ENCODE measurements at regions not wholly inside any gene's neighbourhood (a gene's known extent, or its start where the extent isn't known, plus 50 kb on each side); places are given as distances from the start of the nearest gene placed in this dataset.
"Not testable (repeated sequence)": the region's sequence is repeated elsewhere in the genome, so short reads cannot be mapped to it uniquely, and the experiment has no call there.

DNA sequence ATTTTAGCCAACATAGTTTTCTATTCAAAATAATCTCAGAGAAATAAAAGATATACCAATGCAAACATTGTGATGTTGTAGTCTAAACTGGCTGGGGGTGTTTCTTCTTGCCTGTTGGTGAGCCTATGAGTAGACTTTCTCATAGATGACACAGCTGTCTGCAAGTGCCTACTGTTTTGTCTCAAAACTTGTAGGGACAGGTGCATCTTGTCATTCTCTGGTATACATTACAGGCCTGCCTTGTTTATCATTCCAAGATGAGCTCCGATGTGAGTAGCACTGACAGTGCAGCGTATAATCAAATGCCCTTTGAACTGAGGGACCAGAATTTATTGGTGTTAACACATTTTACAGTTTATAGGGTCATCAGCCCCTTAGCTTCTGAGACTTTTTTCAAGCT is 353.8 kb downstream of the PRDM5 start:
- Histone ChIP-seq H3K9me3 (ENCODE audit: control insufficient read depth, insufficient read depth, low read length) (peaks cover 6% of the 10 kb centered on the region), H3K4me1 (ENCODE audit: control insufficient read depth, insufficient read depth, low read length) (no peaks in the 10 kb centered on the region), H3K27me3 (ENCODE audit: control insufficient read depth, insufficient read depth, low read length) (no peaks in the 10 kb centered on the region)

DNA sequence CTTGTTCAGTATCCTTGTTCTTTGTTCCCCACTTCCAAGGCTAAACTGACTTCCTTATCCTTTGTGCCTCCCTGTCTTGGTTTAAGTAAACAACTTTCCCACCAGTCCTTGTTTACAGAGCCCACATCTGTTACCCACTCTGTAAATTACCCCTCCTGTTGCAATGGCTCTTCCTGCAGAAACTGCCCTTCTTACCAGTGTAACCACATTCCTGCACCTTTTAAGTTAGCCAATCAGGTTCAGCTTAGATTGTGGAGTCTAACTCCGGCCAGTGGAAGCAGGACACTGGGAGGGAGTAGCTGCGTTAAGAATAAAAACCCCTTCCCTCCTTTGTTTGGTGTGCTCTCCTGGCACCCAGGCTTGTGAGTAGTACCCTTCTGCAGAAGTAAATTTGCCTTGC is 360.9 kb downstream of the PRDM5 start:
- H3K4me3 ChIP-seq (ENCODE audit: low read depth, low read length): no peak overlapping the region
- H3K9ac ChIP-seq (ENCODE audit: low read depth, low read length): no peak overlapping the region
- H3K27me3 ChIP-seq (ENCODE audit: control insufficient read depth, insufficient read depth, low read length): no peaks in the 10 kb centered on the region
- H3K4me1 ChIP-seq (ENCODE audit: control insufficient read depth, insufficient read depth, low read length): no peaks in the 10 kb centered on the region
- peaks cover 17% of the 10 kb centered on the region; the same call in 1 of the 2 replicates for H3K9me3 ChIP-seq (ENCODE audit: control insufficient read depth, insufficient read depth, low read length)
- no peaks in the 10 kb centered on the region for H3K36me3 ChIP-seq (ENCODE audit: control insufficient read depth, insufficient read depth, low read length)
- no peak overlapping the region for H3K27ac ChIP-seq (ENCODE audit: low read depth, low read length)

More for the DNA sequence above, 353.8 kb downstream of the PRDM5 start:
- no peak overlapping the region for H3K27ac ChIP-seq (ENCODE audit: low read depth, low read length)
- H3K4me3 ChIP-seq (ENCODE audit: low read depth, low read length): no peak overlapping the region
- H3K36me3 ChIP-seq (ENCODE audit: control insufficient read depth, insufficient read depth, low read length): no peaks in the 10 kb centered on the region
- H3K9ac ChIP-seq (ENCODE audit: low read depth, low read length): no peak overlapping the region

DNA sequence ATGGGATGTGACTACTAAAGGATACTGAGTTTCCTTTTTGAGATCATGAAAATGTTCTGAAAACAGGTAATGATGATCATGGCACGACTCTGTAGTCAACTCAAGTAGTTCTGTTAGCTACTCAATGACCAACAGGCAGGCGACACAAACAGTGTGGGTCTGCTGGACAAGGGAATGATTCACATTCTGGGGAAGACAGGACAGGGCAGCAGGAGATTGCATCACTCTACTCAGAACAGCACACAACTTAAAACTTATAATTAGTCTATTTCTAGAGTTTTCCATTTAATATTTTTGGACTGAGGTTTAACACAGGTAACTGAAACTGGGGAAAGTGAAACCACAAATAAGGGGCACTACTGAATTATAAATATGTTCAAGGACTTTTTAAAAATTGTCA is 365.2 kb downstream of the PRDM5 start:
- Histone ChIP-seq H3K9me3 (ENCODE audit: control insufficient read depth, insufficient read depth, low read length) (peaks cover 14% of the 10 kb centered on the region; the same call in 1 of the 2 replicates), H3K27me3 (ENCODE audit: control insufficient read depth, insufficient read depth, low read length) (no peaks in the 10 kb centered on the region), H3K27ac (ENCODE audit: low read depth, low read length) (no peak overlapping the region), H3K4me3 (ENCODE audit: low read depth, low read length) (no peak overlapping the region), H3K4me1 (ENCODE audit: control insufficient read depth, insufficient read depth, low read length) (0 out of 2 replicates have a peak, but pooled peaks cover 3% of the 10 kb centered on the region), H3K36me3 (ENCODE audit: control insufficient read depth, insufficient read depth, low read length) (no peaks in the 10 kb centered on the region), H3K9ac (ENCODE audit: low read depth, low read length) (no peak overlapping the region)

DNA sequence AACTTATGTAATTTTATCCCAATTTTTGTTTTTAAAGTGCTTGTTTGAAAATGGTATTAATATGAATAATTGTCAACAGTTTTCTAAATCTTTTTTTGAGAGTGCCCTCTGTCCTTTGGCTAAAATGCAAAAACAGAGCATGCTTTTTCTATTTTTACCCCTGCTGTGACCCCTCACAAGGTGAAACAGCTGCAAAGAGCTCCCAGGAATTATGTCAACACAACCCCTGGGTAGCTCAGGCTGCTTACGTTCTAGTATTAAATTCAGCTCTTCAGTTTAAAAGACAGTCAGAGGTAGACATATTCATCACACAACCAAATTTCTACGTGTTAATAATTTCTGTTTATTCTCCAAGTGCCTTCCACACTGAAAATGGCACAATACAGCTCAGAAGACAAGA is 367.5 kb downstream of the PRDM5 start:
- Histone ChIP-seq H3K27ac (ENCODE audit: low read depth, low read length) (no peak overlapping the region), H3K27me3 (ENCODE audit: control insufficient read depth, insufficient read depth, low read length) (no peaks in the 10 kb centered on the region), H3K4me3 (ENCODE audit: low read depth, low read length) (no peak overlapping the region), H3K36me3 (ENCODE audit: control insufficient read depth, insufficient read depth, low read length) (no peaks in the 10 kb centered on the region), H3K4me1 (ENCODE audit: control insufficient read depth, insufficient read depth, low read length) (0 out of 2 replicates have a peak, but pooled peaks cover 3% of the 10 kb centered on the region), H3K9me3 (ENCODE audit: control insufficient read depth, insufficient read depth, low read length) (no peaks in the 10 kb centered on the region), H3K9ac (ENCODE audit: low read depth, low read length) (no peak overlapping the region)

DNA sequence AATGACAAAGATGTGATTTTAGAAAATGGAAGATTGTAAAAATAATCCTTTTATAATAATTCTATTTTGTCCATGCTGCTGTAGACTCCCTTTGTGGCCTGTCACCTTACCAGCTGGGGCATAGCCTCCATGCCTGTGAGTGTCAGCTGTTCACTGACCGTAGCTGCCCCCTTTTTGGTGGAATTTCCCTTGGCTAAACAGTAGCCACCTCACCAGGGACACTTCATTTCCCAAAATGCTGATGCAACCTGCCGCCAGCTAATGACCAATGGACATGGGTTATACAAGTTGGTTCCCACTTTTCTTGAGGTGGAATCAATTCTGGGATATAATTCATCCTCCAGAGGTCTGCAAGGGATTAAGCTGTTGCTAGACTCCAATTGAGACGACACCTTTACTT is 368.4 kb downstream of the PRDM5 start:
- no peaks in the 10 kb centered on the region for H3K36me3 ChIP-seq (ENCODE audit: control insufficient read depth, insufficient read depth, low read length)
- H3K4me1 ChIP-seq (ENCODE audit: control insufficient read depth, insufficient read depth, low read length): 0 out of 2 replicates have a peak, but pooled peaks cover 5% of the 10 kb centered on the region
- H3K27me3 ChIP-seq (ENCODE audit: control insufficient read depth, insufficient read depth, low read length): no peaks in the 10 kb centered on the region
- no peak overlapping the region for H3K27ac ChIP-seq (ENCODE audit: low read depth, low read length)
- H3K4me3 ChIP-seq (ENCODE audit: low read depth, low read length): no peak overlapping the region
- no peak overlapping the region for H3K9ac ChIP-seq (ENCODE audit: low read depth, low read length)
- no peaks in the 10 kb centered on the region for H3K9me3 ChIP-seq (ENCODE audit: control insufficient read depth, insufficient read depth, low read length)

DNA sequence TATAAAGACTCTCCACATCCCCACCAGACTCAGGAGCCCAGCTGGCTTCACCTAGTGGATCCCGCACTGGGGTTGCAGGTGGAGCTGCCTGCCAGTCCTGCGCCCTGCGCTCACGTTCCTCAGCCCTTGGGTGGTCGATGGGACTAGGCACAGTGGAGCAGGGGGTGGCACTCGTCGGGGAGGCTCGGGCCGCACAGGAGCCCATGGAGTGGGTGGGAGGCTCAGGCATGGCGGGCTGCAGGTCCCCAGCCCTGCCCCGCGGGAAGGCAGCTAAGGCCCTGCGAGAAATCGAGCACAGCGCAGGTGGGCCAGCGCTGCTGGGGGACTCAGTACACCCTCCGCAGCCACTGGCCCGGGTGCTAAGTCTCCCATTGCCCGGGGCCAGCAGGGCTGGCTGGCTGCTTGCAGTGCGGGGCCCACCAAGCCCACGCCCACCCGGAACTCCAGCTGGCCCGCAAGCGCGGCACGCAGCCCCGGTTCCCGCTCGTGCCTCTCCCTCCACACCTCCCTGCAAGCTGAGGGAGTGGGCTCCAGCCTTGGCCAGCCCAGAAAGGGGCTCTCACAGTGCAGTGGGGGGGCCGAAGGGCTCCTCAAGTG is 371.8 kb downstream of the PRDM5 start:
- not testable (repeated sequence) for H3K4me1 ChIP-seq (ENCODE audit: control insufficient read depth, insufficient read depth, low read length); H3K4me3 ChIP-seq (ENCODE audit: low read depth, low read length); H3K9ac ChIP-seq (ENCODE audit: low read depth, low read length); H3K36me3 ChIP-seq (ENCODE audit: control insufficient read depth, insufficient read depth, low read length); H3K27me3 ChIP-seq (ENCODE audit: control insufficient read depth, insufficient read depth, low read length); H3K27ac ChIP-seq (ENCODE audit: low read depth, low read length); H3K9me3 ChIP-seq (ENCODE audit: control insufficient read depth, insufficient read depth, low read length)

DNA sequence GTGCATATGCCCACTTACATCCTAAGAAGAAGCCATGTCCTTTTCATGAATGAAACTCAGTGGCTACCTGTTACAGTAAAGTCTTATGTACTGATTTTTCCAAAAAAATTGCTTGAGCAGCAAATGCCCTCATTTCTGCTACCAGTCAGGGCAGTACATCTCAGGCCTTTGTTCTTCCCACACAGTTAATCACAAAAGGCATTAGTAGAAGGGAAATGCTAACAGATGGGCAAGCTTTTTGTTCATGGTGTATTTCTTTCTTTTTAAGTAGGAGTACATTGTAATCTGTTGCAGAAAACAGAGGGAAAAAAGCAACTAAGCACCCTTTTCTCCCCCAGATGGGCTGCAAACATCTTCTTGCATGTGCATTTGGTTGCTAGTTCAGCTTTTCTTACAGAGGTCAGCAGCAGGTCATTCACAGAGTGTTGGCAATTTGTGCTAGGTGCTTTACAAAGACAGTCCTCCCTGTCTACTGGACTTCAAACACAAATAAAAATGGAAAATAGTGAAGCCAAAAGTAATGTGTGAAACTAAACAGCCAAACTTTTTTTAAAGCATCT is 373.4 kb downstream of the PRDM5 start:
- 0 out of 2 replicates have a peak, but pooled peaks cover 5% of the 10 kb centered on the region for H3K4me1 ChIP-seq (ENCODE audit: control insufficient read depth, insufficient read depth, low read length)
- H3K4me3 ChIP-seq (ENCODE audit: low read depth, low read length): no peak overlapping the region
- H3K9me3 ChIP-seq (ENCODE audit: control insufficient read depth, insufficient read depth, low read length): no peaks in the 10 kb centered on the region
- no peaks in the 10 kb centered on the region for H3K36me3 ChIP-seq (ENCODE audit: control insufficient read depth, insufficient read depth, low read length)
- no peak overlapping the region for H3K27ac ChIP-seq (ENCODE audit: low read depth, low read length)
- no peaks in the 10 kb centered on the region for H3K27me3 ChIP-seq (ENCODE audit: control insufficient read depth, insufficient read depth, low read length)
- no peak overlapping the region for H3K9ac ChIP-seq (ENCODE audit: low read depth, low read length)

DNA sequence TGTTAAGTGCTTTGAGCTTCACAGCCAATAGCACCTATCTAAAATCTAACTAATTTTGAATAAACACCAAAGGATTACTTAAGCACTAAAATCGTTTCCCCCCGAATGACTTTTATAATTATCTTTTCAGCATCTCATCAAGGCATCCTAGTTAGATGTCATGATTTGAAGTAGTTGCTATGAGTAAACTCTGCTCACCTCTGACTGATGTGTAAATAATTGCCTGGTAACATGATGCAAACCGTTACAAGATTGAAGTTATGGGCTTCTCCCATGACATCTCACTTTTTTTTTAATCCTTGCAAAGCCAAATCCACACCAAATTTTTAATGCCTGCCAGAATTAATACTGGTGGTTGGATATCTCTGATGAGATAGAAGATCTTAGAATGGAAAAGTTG is 377.1 kb downstream of the PRDM5 start:
- Histone ChIP-seq H3K27ac (ENCODE audit: low read depth, low read length) (no peak overlapping the region), H3K27me3 (ENCODE audit: control insufficient read depth, insufficient read depth, low read length) (no peaks in the 10 kb centered on the region), H3K9ac (ENCODE audit: low read depth, low read length) (no peak overlapping the region), H3K4me1 (ENCODE audit: control insufficient read depth, insufficient read depth, low read length) (0 out of 2 replicates have a peak, but pooled peaks cover 5% of the 10 kb centered on the region), H3K9me3 (ENCODE audit: control insufficient read depth, insufficient read depth, low read length) (no peaks in the 10 kb centered on the region), H3K36me3 (ENCODE audit: control insufficient read depth, insufficient read depth, low read length) (no peaks in the 10 kb centered on the region), H3K4me3 (ENCODE audit: low read depth, low read length) (no peak overlapping the region)

DNA sequence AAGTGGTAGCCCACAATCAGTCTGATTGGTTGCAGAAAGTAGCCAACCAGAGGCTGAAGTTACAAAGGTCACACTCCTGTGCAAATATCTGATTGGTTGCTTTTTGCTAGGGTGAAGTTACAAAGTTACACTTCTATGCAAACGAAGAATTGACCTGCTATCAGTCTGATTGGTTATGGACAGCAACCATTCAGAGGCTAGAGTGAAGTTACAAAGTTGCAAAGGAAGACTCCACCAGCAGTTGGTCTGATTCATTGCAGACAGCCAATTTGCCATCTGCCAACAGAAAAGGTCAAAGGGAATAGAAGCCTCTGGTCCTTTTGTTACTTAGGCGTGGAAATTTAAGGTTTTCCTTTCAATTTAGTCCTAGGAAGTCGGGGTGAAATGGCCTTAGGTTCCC is 377.7 kb downstream of the PRDM5 start:
- Histone ChIP-seq H3K36me3 (ENCODE audit: control insufficient read depth, insufficient read depth, low read length) (no peaks in the 10 kb centered on the region), H3K4me3 (ENCODE audit: low read depth, low read length) (no peak overlapping the region), H3K27ac (ENCODE audit: low read depth, low read length) (no peak overlapping the region), H3K9me3 (ENCODE audit: control insufficient read depth, insufficient read depth, low read length) (no peaks in the 10 kb centered on the region), H3K4me1 (ENCODE audit: control insufficient read depth, insufficient read depth, low read length) (0 out of 2 replicates have a peak, but pooled peaks cover 5% of the 10 kb centered on the region), H3K27me3 (ENCODE audit: control insufficient read depth, insufficient read depth, low read length) (no peaks in the 10 kb centered on the region), H3K9ac (ENCODE audit: low read depth, low read length) (no peak overlapping the region)

DNA sequence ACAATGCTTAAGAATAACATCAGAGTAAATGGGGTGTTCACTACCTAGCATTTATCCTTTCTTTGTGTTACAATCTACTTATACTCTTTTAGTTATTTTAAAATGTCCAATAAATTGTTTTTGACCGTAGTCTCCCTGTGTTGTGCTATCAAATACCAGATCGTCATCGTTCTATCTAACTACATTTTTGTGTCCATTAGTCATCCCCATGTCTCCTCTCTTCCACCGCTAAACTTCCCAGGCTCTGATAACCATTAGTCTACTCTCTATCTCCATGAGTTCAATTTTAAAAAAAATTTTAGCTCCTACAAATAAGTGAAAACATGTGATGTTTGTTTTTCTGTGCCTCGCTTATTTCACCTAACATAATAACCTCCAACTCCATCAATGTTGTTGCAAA is 381.9 kb downstream of the PRDM5 start:
- Histone ChIP-seq H3K27ac (ENCODE audit: low read depth, low read length) (no peak overlapping the region), H3K36me3 (ENCODE audit: control insufficient read depth, insufficient read depth, low read length) (no peaks in the 10 kb centered on the region), H3K9me3 (ENCODE audit: control insufficient read depth, insufficient read depth, low read length) (no peaks in the 10 kb centered on the region), H3K27me3 (ENCODE audit: control insufficient read depth, insufficient read depth, low read length) (no peaks in the 10 kb centered on the region), H3K4me3 (ENCODE audit: low read depth, low read length) (no peak overlapping the region), H3K4me1 (ENCODE audit: control insufficient read depth, insufficient read depth, low read length) (no peaks in the 10 kb centered on the region), H3K9ac (ENCODE audit: low read depth, low read length) (no peak overlapping the region)

DNA sequence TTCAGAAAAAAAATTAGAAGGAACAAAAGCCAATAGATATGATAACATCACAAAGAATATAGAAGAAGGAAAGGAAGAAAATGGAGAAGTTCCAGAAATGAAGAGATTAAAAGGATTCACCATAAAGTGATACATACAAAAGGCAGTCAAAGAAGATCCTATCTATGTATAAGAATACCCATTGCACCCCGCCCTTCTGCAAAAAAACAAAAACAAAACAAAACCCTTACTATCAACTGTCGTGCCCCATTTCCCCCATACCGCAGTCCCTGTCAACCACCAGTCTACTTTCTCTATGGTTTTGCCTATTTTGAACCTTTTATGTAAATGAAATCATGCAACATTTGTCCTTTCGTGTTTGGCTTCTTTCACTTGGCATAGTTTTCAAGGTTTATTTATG is 385.6 kb downstream of the PRDM5 start:
- no peaks in the 10 kb centered on the region for H3K36me3 ChIP-seq (ENCODE audit: control insufficient read depth, insufficient read depth, low read length)

More for the DNA sequence above, 385.6 kb downstream of the PRDM5 start:
- Histone ChIP-seq H3K4me1 (ENCODE audit: control insufficient read depth, insufficient read depth, low read length) (no peaks in the 10 kb centered on the region), H3K9me3 (ENCODE audit: control insufficient read depth, insufficient read depth, low read length) (no peaks in the 10 kb centered on the region), H3K27me3 (ENCODE audit: control insufficient read depth, insufficient read depth, low read length) (no peaks in the 10 kb centered on the region), H3K27ac (ENCODE audit: low read depth, low read length) (no peak overlapping the region), H3K4me3 (ENCODE audit: low read depth, low read length) (no peak overlapping the region), H3K9ac (ENCODE audit: low read depth, low read length) (no peak overlapping the region)

Data from HUES48 (cell line).